ENCODE measurements at regions not wholly inside any gene's neighbourhood (a gene's known extent, or its start where the extent isn't known, plus 50 kb on each side); places are given as distances from the start of the nearest gene placed in this dataset.

- no peak for DNase-seq (ENCODE audit: low read depth)
- TF ChIP-seq CTCF (conservative IDR thresholded peaks at IDR 0.05; ENCODE audit: low read length): no peak
- no peak overlapping the region for H3K4me3 ChIP-seq (ENCODE audit: low read length)
These were observed 207.7 kb upstream of the PRR16 start for GRCh38 chr5:120256376-120256775.

GRCh38 chr5:120257358-120257971, 206.6 kb upstream of the PRR16 start:
- no peak overlapping the region for H3K4me3 ChIP-seq (ENCODE audit: low read length)
- no peak for DNase-seq (ENCODE audit: low read depth)
- TF ChIP-seq CTCF (conservative IDR thresholded peaks at IDR 0.05; ENCODE audit: low read length): no peak

GRCh38 chr5:120258123-120258522, 206.0 kb upstream of the PRR16 start:
- peak; percentile 5 for DNase-seq (ENCODE audit: low read depth)
- no peak for TF ChIP-seq CTCF (conservative IDR thresholded peaks at IDR 0.05; ENCODE audit: low read length)
- H3K4me3 ChIP-seq (ENCODE audit: low read length): no peak overlapping the region

- no peak for DNase-seq (ENCODE audit: low read depth)
- no peak for TF ChIP-seq CTCF (conservative IDR thresholded peaks at IDR 0.05; ENCODE audit: low read length)
These were observed 203.4 kb upstream of the PRR16 start for GRCh38 chr5:120260651-120261050.

GRCh38 chr5:120270498-120270897, 193.6 kb upstream of the PRR16 start:
- no peak for TF ChIP-seq CTCF (conservative IDR thresholded peaks at IDR 0.05; ENCODE audit: low read length)
- H3K4me3 ChIP-seq (ENCODE audit: low read length): no peak overlapping the region
- DNase-seq (ENCODE audit: low read depth): no peak

More at GRCh38 chr5:120260651-120261050, 203.4 kb upstream of the PRR16 start:
- H3K4me3 ChIP-seq (ENCODE audit: low read length): no peak overlapping the region

GRCh38 chr5:120293796-120294195, 170.3 kb upstream of the PRR16 start:
- DNase-seq (ENCODE audit: low read depth): peak; percentile 96
- no peak overlapping the region for H3K4me3 ChIP-seq (ENCODE audit: low read length)
- peak; percentile 37 for TF ChIP-seq CTCF (conservative IDR thresholded peaks at IDR 0.05; ENCODE audit: low read length)

- no peak for TF ChIP-seq CTCF (conservative IDR thresholded peaks at IDR 0.05; ENCODE audit: low read length)
- H3K4me3 ChIP-seq (ENCODE audit: low read length): no peak overlapping the region
- DNase-seq (ENCODE audit: low read depth): peak; percentile 91
These were observed 166.5 kb upstream of the PRR16 start for GRCh38 chr5:120297616-120298015.

Data from AG10803 (cell line).